CD14-positive monocyte (primary cell): ENCODE measurements at regions not wholly inside any gene's neighbourhood (a gene's known extent, or its start where the extent isn't known, plus 50 kb on each side); places are given as distances from the start of the nearest gene placed in this dataset.

Experiments used
- DNase-seq, 3 donors: peaks; one replicate each; pipeline ENCODE4 v3.0.0-alpha.2; 2011 to 2022
- H2AFZ ChIP-seq: 2 replicates; pipeline ENCODE4 v1.6.0; 2012; ENCODE audit warnings: mild to moderate bottlenecking, low read depth, low read length, inconsistent platforms; ENCODE audit not compliant: insufficient read depth, poor library complexity, severe bottlenecking
- H3K27ac ChIP-seq, 2 donors: 1 replicate in 1 of 2; 2 replicates in 1 of 2; pipeline ENCODE4 v1.5.1; 2012 to 2013; ENCODE audit warnings: low read length in 2 of 2, control low read depth in 1 of 2, inconsistent platforms in 1 of 2, low read depth in 1 of 2, mild to moderate bottlenecking in 1 of 2
- H3K27me3 ChIP-seq, 2 donors: one replicate each; pipeline versions ENCODE4 v1.6.0 to v1.6.1; 2011 to 2013; ENCODE audit warnings: low read length in 2 of 2; ENCODE audit not compliant: control insufficient read depth in 2 of 2, insufficient read depth in 2 of 2
- H3K36me3 ChIP-seq, 2 donors: replicated peaks in 1 of 2; 1 replicate in 1 of 2; 2 replicates in 1 of 2; pipeline versions ENCODE4 v1.5.1 to v1.6.1; 2012 to 2013; ENCODE audit warnings: low read length in 2 of 2, control low read depth in 1 of 2, inconsistent platforms in 1 of 2, mild to moderate bottlenecking in 1 of 2; ENCODE audit not compliant: insufficient read depth in 2 of 2, control insufficient read depth in 1 of 2
- H3K4me1 ChIP-seq, 2 donors: 1 replicate in 1 of 2; 2 replicates in 1 of 2; pipeline versions ENCODE4 v1.5.1 to v1.6.1; 2012 to 2013; ENCODE audit warnings: low read length in 2 of 2, control low read depth in 1 of 2, inconsistent platforms in 1 of 2, mild to moderate bottlenecking in 1 of 2, moderate library complexity in 1 of 2; ENCODE audit not compliant: insufficient read depth in 2 of 2, control insufficient read depth in 1 of 2
- H3K4me2 ChIP-seq: replicated peaks from 2 replicates; pipeline ENCODE3; 2012; ENCODE audit warnings: low read length, moderate library complexity, mild to moderate bottlenecking; ENCODE audit not compliant: poor library complexity, severe bottlenecking; ENCODE audit errors: extremely low read depth
- H3K4me3 ChIP-seq, 3 experiments: fragments of 200-600 bp in 1 of 3; sonication (generic) in 1 of 3; replicated peaks in 1 of 3; 1 replicate in 2 of 3; 2 replicates in 1 of 3; pipeline ENCODE4 v1.5.1; 2011 to 2013; ENCODE audit warnings: low read length in 3 of 3, mild to moderate bottlenecking in 3 of 3, control low read depth in 2 of 3, low read depth in 2 of 3, inconsistent platforms in 1 of 3, moderate library complexity in 1 of 3
- H3K79me2 ChIP-seq: 2 replicates; pipeline ENCODE4 v1.6.0; 2012; ENCODE audit warnings: mild to moderate bottlenecking, control low read depth, inconsistent platforms, low read length, moderate library complexity; ENCODE audit not compliant: insufficient read depth
- H3K9ac ChIP-seq: 2 replicates; pipeline ENCODE4 v1.6.0; 2017; ENCODE audit warnings: low read length, mild to moderate bottlenecking; ENCODE audit not compliant: insufficient read depth, poor library complexity, severe bottlenecking
- H3K9me3 ChIP-seq, 2 donors: replicated peaks in 1 of 2; 1 replicate in 1 of 2; 2 replicates in 1 of 2; pipeline versions ENCODE4 v1.5.1 to v1.6.1; 2012 to 2013; ENCODE audit warnings: low read length in 2 of 2, control low read depth in 1 of 2; ENCODE audit not compliant: control insufficient read depth in 1 of 2, insufficient read depth in 1 of 2
- H4K20me1 ChIP-seq: 2 replicates; pipeline ENCODE4 v1.6.0; 2012; ENCODE audit warnings: mild to moderate bottlenecking, low read length, control low read depth, moderate library complexity; ENCODE audit not compliant: insufficient read depth
- H3K27ac Mint-ChIP-seq, 7 donors: one replicate each; pipeline ENCODE4 v1.8.0; 2020; ENCODE audit warnings: mild to moderate bottlenecking in 7 of 7, mixed read lengths in 7 of 7, moderate library complexity in 6 of 7, inconsistent platforms in 2 of 7
- H3K27me3 Mint-ChIP-seq, 3 donors: one replicate each; pipeline ENCODE4 v1.8.0; 2021 to 2022; ENCODE audit warnings: low read depth in 3 of 3, mild to moderate bottlenecking in 3 of 3, mixed read lengths in 3 of 3, moderate library complexity in 3 of 3, inconsistent platforms in 1 of 3
- H3K36me3 Mint-ChIP-seq, 2 donors: one replicate each; pipeline ENCODE4 v1.8.0; 2020; ENCODE audit warnings: mixed read lengths in 2 of 2, inconsistent platforms in 1 of 2, mild to moderate bottlenecking in 1 of 2
- H3K4me1 Mint-ChIP-seq: one replicate; pipeline ENCODE4 v1.8.0; 2020; ENCODE audit warnings: mild to moderate bottlenecking, mixed read lengths
- H3K4me3 Mint-ChIP-seq, 2 donors: one replicate each; pipeline ENCODE4 v1.8.0; 2020; ENCODE audit warnings: mild to moderate bottlenecking in 2 of 2, mixed read lengths in 2 of 2, moderate library complexity in 1 of 2
- H3K9me3 Mint-ChIP-seq, 7 donors: one replicate each; pipeline ENCODE4 v1.8.0; 2020 to 2022; ENCODE audit warnings: mixed read lengths in 7 of 7, mild to moderate bottlenecking in 6 of 7, moderate library complexity in 6 of 7, inconsistent platforms in 2 of 7
- CTCF ChIP-seq: fragments of 200-600 bp; IDR thresholded peaks from one replicate; pipeline ENCODE4 v1.8.0; 2022; ENCODE audit warnings: antibody characterized with exemption, mild to moderate bottlenecking
- WGBS: methylation state at CpG from one replicate; pipeline ENCODE4 v1.1.5; 2013; ENCODE audit warnings: missing lambda C conversion rate; ENCODE audit not compliant: insufficient coverage; 5-methylcytosine and 5-hydroxymethylcytosine counted together
- intact Hi-C, 2 donors: fragments of 100-400 bp; cut with micrococcal nuclease; formaldehyde crosslinking; loops; one replicate each; pipeline versions ENCODE4 v1.15.0 to v1.15.1; 2023

- H3K4me3 ChIP-seq = no peak overlapping the region
- H3K4me1 ChIP-seq = no peaks in the 10 kb centered on the region
- Mint-ChIP-seq H3K27me3 (peaks cover 0 to 12% (median 9%) of the 10 kb centered on the region in 3 donors), H3K9me3 (peaks cover 0 to 12% (median 6%) of the 10 kb centered on the region in 7 donors), H3K36me3 (no peaks in the 10 kb centered on the region), H3K4me1 (no peaks in the 10 kb centered on the region), H3K4me3 (no peak overlapping the region), H3K27ac (no peak overlapping the region)
- H3K4me2 ChIP-seq = no peak overlapping the region
- H3K27ac ChIP-seq = no peak overlapping the region
- no peaks in the 10 kb centered on the region for H3K9me3 ChIP-seq
- H4K20me1 ChIP-seq = no peaks in the 10 kb centered on the region
- H3K27me3 ChIP-seq = peaks cover 0 to 7% of the 10 kb centered on the region in 2 donors
- no peaks in the 10 kb centered on the region for H3K79me2 ChIP-seq
- H3K36me3 ChIP-seq = no peaks in the 10 kb centered on the region
- WGBS = 100% methylated on average over 1 of the region's 3 CpGs
- no peak for TF ChIP-seq CTCF
- no peak overlapping the region for H3K9ac ChIP-seq
- no peak overlapping the region for H2AFZ ChIP-seq
- intact Hi-C loops = no loop called here
- DNase-seq = no peak
Measured at GRCh38 chr1:219478811-219479210, 134.1 kb downstream of the ZC3H11B start.

DNA sequence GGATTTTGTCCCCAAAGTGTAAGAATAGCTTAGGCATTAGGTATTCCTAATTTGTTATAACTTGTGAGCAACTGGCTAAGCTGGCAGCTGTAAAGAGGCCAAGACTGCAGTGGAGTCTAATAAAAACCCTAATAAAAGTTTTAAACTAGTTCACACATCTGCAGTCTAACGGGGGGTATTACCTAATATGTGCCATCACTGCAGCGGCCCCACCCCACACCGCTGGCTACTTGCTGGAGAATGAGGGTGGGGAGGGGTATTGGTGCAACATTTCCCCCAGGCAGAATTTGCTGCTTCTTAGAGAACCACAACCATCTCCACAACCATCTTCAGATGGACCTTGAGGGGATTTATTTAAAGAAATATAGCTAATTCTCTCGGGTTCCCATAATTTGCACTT, 135.0 kb downstream of the ZC3H11B start:
- Histone ChIP-seq H3K27ac (no peak overlapping the region), H3K36me3 (no peaks in the 10 kb centered on the region), H2AFZ (no peak overlapping the region), H3K9ac (no peak overlapping the region), H3K4me3 (no peak overlapping the region), H4K20me1 (no peaks in the 10 kb centered on the region), H3K4me2 (no peak overlapping the region), H3K4me1 (no peaks in the 10 kb centered on the region), H3K79me2 (no peaks in the 10 kb centered on the region), H3K27me3 (peaks cover 0 to 2% of the 10 kb centered on the region in 2 donors), H3K9me3 (no peaks in the 10 kb centered on the region)
- Mint-ChIP-seq H3K4me3 (no peak overlapping the region), H3K9me3 (peaks cover 0 to 12% (median 6%) of the 10 kb centered on the region in 7 donors), H3K4me1 (no peaks in the 10 kb centered on the region), H3K36me3 (no peaks in the 10 kb centered on the region), H3K27ac (no peak overlapping the region), H3K27me3 (peaks cover 0 to 14% (median 9%) of the 10 kb centered on the region in 3 donors)
- intact Hi-C loops = no loop called here
- no peak for DNase-seq
- no peak for TF ChIP-seq CTCF
- WGBS = no CpG with 5 or more reads among the region's 4 CpGs
